ENCODE measurements at regions not wholly inside any gene's neighbourhood (a gene's known extent, or its start where the extent isn't known, plus 50 kb on each side); places are given as distances from the start of the nearest gene placed in this dataset.
A peak's percentile ranks its signal among the peaks of the same experiment; 100 is the strongest.

GRCh38 chr13:39273953-39274738, 235.9 kb downstream of the NHLRC3 start:
- H3K4me1 ChIP-seq, result no peaks in the 10 kb centered on the region
- no peak for TF ChIP-seq CTCF (IDR thresholded peaks at IDR 0.05)
- peak; percentile 69 for ATAC-seq
- H3K36me3 ChIP-seq, result peaks cover 0 to 4% of the 10 kb centered on the region in 2 donors
- H3K9me3 ChIP-seq, result no peaks in the 10 kb centered on the region
- intact Hi-C loops (cut with DNase I), result loop anchor here in 1 of 2 donors (10.0 kb wide), 1 partner anchor 331 kb away; the partner anchor contains the start of gene LHFPL6
- DNase-seq, result no peak
- H3K27ac ChIP-seq, result no peak overlapping the region
- H3K4me3 ChIP-seq, result no peak overlapping the region
- no peaks in the 10 kb centered on the region for H3K27me3 ChIP-seq

GRCh38 chr13:39274739-39275325, 236.6 kb downstream of the NHLRC3 start:
- DNase-seq (no peak), ATAC-seq (no peak)
- intact Hi-C loops (cut with DNase I), result loop anchor here in 1 of 2 donors (10.0 kb wide), 1 partner anchor 330 kb away; the partner anchor contains the start of gene LHFPL6
- Histone ChIP-seq H3K9me3 (no peaks in the 10 kb centered on the region), H3K4me3 (no peak overlapping the region), H3K27me3 (no peaks in the 10 kb centered on the region), H3K36me3 (peaks cover 0 to 4% of the 10 kb centered on the region in 2 donors), H3K27ac (no peak overlapping the region), H3K4me1 (no peaks in the 10 kb centered on the region)
- TF ChIP-seq CTCF (IDR thresholded peaks at IDR 0.05), result no peak

- intact Hi-C loops (cut with DNase I), result loop anchor here in 1 of 2 donors (10.0 kb wide), 1 partner anchor 326 kb away; the partner anchor contains the start of gene LHFPL6
- Histone ChIP-seq H3K4me1 (peaks cover 9 to 10% of the 10 kb centered on the region in 2 donors), H3K4me3 (no peak overlapping the region), H3K36me3 (no peaks in the 10 kb centered on the region), H3K27me3 (no peaks in the 10 kb centered on the region), H3K9me3 (no peaks in the 10 kb centered on the region), H3K27ac (no peak overlapping the region)
- DNase-seq, result no peak
- ATAC-seq, result no peak
- no peak for TF ChIP-seq CTCF (IDR thresholded peaks at IDR 0.05)
Observed at GRCh38 chr13:39279077-39279476, 240.8 kb downstream of the NHLRC3 start.

GRCh38 chr13:39281539-39282150, 243.4 kb downstream of the NHLRC3 start:
- intact Hi-C loops (cut with DNase I), result no loop called here
- DNase-seq (no peak), ATAC-seq (peak; percentile 88)
- H3K27ac ChIP-seq, result no peak overlapping the region
- peaks cover 0 to 4% of the 10 kb centered on the region in 2 donors for H3K9me3 ChIP-seq
- H3K4me3 ChIP-seq, result no peak overlapping the region
- TF ChIP-seq CTCF (IDR thresholded peaks at IDR 0.05), result no peak
- H3K27me3 ChIP-seq, result no peaks in the 10 kb centered on the region
- peaks cover 9 to 10% of the 10 kb centered on the region in 2 donors for H3K4me1 ChIP-seq
- H3K36me3 ChIP-seq, result no peaks in the 10 kb centered on the region
